C4-2B (cell line): ENCODE measurements at regions not wholly inside any gene's neighbourhood (a gene's known extent, or its start where the extent isn't known, plus 50 kb on each side); places are given as distances from the start of the nearest gene placed in this dataset.
A peak's percentile ranks its signal among the peaks of the same experiment; 100 is the strongest.

Source experiments
- H3K27ac ChIP-seq: fragments of 450-650 bp; 2 replicates; pipeline ENCODE4 v1.5.1; 2017
- ZFX ChIP-seq: fragments of 450-650 bp; IDR thresholded peaks from 2 replicates; pipeline ENCODE4 v1.6.1; 2017
- TF ChIP-seq, protein P1 (sequence below): fragments of 450-650 bp; conservative IDR thresholded peaks from 2 replicates; pipeline ENCODE4 v1.5.1; 2017; ENCODE audit warnings: mild to moderate bottlenecking

DNA sequence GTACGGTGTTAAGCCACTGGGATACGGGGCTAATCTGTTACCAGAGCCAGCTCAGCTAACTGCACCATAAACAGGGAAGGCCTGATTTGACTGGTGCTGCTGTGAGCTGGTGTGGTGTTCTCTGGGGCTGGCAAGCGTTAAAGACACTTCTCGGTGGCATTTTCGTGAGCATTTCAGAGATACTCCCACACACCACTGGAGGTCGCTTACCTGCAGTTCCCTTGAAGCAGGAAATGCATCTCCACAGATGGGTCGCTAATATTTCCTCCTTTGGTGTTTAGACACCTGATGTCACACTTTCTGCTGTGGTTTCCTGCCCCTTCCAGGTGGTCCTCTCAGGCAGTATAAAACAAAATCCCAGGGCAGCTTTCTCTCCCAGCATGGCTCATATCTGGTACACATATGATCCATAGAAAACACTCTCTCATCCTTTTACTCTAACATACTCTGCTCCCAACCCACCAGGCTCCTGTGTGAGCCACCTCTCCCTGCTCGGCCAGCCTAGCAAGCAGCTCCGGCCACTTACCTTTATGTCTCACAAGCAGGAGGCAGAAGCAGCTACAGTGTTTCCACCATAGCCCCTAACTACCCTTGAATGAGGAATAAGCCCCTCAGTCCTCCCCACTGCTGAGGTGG, 129.9 kb upstream of the GRIN2B start:
- TF ChIP-seq ZFX = no peak
- TF ChIP-seq, protein P1, sequence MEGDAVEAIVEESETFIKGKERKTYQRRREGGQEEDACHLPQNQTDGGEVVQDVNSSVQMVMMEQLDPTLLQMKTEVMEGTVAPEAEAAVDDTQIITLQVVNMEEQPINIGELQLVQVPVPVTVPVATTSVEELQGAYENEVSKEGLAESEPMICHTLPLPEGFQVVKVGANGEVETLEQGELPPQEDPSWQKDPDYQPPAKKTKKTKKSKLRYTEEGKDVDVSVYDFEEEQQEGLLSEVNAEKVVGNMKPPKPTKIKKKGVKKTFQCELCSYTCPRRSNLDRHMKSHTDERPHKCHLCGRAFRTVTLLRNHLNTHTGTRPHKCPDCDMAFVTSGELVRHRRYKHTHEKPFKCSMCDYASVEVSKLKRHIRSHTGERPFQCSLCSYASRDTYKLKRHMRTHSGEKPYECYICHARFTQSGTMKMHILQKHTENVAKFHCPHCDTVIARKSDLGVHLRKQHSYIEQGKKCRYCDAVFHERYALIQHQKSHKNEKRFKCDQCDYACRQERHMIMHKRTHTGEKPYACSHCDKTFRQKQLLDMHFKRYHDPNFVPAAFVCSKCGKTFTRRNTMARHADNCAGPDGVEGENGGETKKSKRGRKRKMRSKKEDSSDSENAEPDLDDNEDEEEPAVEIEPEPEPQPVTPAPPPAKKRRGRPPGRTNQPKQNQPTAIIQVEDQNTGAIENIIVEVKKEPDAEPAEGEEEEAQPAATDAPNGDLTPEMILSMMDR = peak; percentile 78
- no peak overlapping the region for H3K27ac ChIP-seq

DNA sequence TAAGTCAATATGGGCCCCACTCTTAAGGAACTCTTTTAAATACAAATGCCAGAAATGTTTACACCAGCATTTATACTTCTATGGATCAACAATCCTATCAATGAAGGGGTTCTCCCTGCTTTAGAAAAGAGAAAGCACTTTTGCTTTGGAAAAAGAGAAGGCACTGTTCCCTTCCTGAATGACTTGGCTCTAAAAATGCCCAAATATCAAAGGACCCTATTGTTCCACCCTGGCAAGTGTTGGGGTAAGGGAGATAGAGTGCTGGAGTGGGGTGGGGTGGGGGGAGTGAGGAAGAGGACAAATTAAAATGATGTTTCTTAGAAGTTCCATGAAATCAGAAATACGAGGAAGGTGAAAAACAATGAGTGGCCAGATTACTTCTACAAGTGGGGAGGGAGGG, 131.6 kb upstream of the GRIN2B start:
- no peak overlapping the region for H3K27ac ChIP-seq
- TF ChIP-seq, protein P1 = no peak
- TF ChIP-seq ZFX = no peak

DNA sequence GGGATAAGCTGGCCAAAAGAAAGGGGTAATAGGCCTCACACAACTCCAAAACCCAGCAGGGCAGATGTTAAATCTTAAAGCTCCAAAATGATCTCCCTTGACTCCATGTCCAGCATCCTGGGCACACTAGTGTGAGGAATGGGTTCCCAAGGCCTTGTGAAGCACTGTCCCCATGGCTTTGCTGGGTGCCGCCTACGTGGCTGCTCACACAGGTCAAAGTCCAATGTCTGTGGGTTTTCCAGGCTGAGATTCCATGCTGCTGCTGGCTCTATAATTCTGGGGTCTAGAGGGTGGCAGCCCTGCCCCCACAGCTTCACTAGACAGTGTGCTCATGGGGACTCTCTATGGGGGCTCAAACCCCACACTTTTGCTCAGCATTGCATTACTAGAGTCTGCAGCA, 145.3 kb upstream of the GRIN2B start:
- no peak overlapping the region for H3K27ac ChIP-seq
- TF ChIP-seq, protein P1 = no peak
- TF ChIP-seq ZFX = no peak

DNA sequence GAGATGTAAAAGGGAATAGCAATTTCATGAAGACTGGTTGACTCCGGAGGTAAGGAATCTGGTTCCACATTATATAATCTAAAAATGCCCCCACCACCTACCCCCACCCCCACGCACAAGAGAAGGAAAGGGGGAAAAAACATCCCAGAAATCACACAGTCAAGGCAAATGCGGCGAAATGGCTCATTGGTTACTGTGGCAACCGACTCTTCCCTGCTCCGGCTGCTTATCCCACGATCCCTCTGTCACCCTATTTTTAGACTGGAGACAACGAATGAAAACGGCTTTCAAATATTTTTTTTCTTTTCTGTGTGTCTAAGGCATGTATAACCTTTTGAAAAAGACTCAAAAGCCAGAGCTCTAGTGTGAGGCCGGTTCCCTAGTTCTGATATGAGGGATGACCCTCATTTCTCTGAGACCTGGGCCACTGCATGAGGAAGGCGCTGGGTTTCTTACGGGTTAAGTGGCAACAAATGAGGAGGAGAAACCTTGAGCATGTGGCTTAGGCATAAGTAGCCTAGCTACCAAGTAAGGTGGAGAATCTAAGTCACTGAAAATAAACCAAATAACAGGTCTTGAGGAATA, 148.3 kb upstream of the GRIN2B start:
- no peak overlapping the region for H3K27ac ChIP-seq
- TF ChIP-seq, protein P1 = no peak
- TF ChIP-seq ZFX = no peak

DNA sequence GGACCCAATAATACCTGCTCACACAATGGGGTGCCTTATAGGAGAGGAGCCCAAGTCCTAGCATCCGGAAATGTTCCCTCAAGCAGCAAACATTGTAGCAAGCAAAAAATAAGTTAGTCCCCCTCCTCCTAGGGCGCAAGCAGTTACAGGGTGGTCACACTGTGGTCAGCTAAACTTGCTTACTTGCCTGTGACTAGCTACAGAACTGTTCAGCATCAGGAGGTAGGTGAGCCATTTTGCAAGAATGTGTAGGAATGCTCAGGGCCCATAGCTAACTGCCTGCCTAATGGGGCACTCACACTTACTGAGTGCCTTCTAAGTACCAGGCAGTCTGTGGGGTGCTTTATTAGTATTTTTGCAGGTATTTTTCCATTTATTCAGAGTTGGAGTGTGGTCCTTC, 154.6 kb upstream of the GRIN2B start:
- no peak for TF ChIP-seq ZFX
- TF ChIP-seq, protein P1 = no peak
- no peak overlapping the region for H3K27ac ChIP-seq

DNA sequence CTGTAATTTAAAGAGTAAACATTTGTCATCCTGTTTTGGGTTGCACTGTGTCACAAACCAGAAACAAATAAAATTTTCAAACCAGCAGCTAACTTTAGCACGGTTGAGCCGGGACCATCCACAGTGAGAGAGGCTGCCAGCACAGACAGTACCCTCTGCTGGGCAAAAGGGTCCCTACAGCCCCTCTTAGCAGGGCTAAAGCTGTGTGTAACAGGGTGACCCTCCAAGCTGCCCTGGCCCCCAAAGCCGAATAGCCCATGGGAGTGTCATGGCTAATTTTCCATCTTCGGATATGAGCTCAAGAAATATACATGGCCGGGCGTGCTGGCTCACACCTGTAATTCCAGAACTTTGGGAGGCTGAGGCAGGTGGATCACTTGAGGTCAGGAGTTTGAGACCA, 157.1 kb upstream of the GRIN2B start:
- no peak overlapping the region for H3K27ac ChIP-seq
- no peak for TF ChIP-seq ZFX
- TF ChIP-seq, protein P1 = peak; percentile 3; the same call in 1 of the 2 replicates

DNA sequence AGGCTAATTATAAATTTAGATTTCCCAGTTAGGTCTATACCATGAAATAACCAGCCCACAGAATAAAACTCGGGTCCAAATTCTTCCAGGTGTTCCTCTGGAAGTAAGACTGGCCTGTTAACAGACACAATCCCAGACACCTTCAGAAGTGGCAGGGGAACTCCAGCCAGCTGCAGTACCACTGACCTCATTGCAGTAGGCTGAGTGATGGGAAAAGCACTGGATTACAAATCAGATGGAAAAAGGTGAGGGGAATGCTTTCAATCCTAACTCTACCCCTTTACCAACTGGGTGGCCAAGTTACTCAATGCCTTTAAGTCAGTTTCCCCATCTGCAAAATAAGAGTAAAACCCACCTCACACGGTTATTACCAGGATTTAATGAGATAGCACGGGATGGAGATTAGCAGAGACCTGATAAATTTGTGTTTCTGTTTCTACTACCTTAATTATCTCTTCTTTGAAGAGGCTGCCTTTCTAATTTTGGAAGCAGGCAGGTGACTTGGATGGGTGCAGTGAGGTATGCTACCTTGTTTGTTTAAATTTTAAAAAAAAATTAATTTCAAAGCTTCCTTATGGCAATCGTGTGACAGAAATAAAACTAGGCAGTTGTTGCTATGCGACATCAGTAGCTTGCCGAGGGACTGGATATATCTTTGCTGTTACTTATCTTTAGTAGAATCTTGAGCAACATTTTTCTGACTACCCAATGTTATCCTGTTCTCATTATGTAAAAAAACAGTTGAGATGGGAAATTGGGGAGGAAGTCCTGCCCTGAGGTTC, 167.3 kb upstream of the GRIN2B start:
- no peak for TF ChIP-seq ZFX
- TF ChIP-seq, protein P1 = no peak
- no peak overlapping the region for H3K27ac ChIP-seq
